ENCODE measurements at regions not wholly inside any gene's neighbourhood (a gene's known extent, or its start where the extent isn't known, plus 50 kb on each side); places are given as distances from the start of the nearest gene placed in this dataset.

- TF ChIP-seq, protein P1, sequence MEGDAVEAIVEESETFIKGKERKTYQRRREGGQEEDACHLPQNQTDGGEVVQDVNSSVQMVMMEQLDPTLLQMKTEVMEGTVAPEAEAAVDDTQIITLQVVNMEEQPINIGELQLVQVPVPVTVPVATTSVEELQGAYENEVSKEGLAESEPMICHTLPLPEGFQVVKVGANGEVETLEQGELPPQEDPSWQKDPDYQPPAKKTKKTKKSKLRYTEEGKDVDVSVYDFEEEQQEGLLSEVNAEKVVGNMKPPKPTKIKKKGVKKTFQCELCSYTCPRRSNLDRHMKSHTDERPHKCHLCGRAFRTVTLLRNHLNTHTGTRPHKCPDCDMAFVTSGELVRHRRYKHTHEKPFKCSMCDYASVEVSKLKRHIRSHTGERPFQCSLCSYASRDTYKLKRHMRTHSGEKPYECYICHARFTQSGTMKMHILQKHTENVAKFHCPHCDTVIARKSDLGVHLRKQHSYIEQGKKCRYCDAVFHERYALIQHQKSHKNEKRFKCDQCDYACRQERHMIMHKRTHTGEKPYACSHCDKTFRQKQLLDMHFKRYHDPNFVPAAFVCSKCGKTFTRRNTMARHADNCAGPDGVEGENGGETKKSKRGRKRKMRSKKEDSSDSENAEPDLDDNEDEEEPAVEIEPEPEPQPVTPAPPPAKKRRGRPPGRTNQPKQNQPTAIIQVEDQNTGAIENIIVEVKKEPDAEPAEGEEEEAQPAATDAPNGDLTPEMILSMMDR (IDR thresholded peaks at IDR 0.05): no peak
- TF ChIP-seq POLR2A (IDR thresholded peaks at IDR 0.05): no peak
Measured at GRCh38 chr20:59473742-59474141, 130.6 kb upstream of the PHACTR3 start.
